HepG2 (cell line): ENCODE measurements at regions not wholly inside any gene's neighbourhood (a gene's known extent, or its start where the extent isn't known, plus 50 kb on each side); places are given as distances from the start of the nearest gene placed in this dataset.

ENCODE experiments used
- ATAC-seq: fragments of 200-7000 bp; cut with Tn5 transposase; 3 replicates; pipeline ENCODE4 v1.9.1; 2020; ENCODE audit warnings: mild to moderate bottlenecking, moderate library complexity
- BruUV-seq: library from RNA; stranded (reverse); fragments of 400-500 nt; replicated peaks from 2 replicates; lab custom pipeline; 2021; lab: Mats Ljungman, UMichigan
- CTCF ChIA-PET: fragments of 300-600 bp; formaldehyde crosslinking; extraction: SDS; loops from one replicate; lab custom pipeline; 2021; ENCODE audit warnings: low total read pairs, inconsistent platforms, low intra/inter-chr PET ratio; lab: Yijun Ruan, JAX
- POLR2A ChIA-PET: fragments of 350-600 bp; sonication (Branson Sonifier 250); formaldehyde crosslinking; loops from one replicate; lab custom pipeline; 2020; ENCODE audit warnings: antibody characterized with exemption, inconsistent platforms; lab: Yijun Ruan, JAX
- DNase-seq: peaks from one replicate; pipeline ENCODE4 v3.0.0-alpha.2; 2015; ENCODE audit warnings: low spot score
- FAIRE-seq: peaks from 3 replicates; lab custom pipeline; 2011; peaks lifted over from hg19 to GRCh38; lab: Jason Lieb, UNC
- H2AFZ ChIP-seq: one replicate; pipeline ENCODE4 v1.6.1; 2011; ENCODE audit warnings: low read length, inconsistent platforms
- H3K27ac ChIP-seq: fragments of 300-600 bp; 3 replicates; pipeline ENCODE4 v1.8.0; 2011; ENCODE audit warnings: mixed run types, mild to moderate bottlenecking, mixed read lengths, low read length, inconsistent platforms; ENCODE audit not compliant: insufficient read depth; ENCODE audit errors: extremely low read length
- H3K27me3 ChIP-seq, 2 experiments: fragments of 200-600 bp in 1 of 2; 2 replicates in 1 of 2; 3 replicates in 1 of 2; pipeline versions ENCODE4 v1.6.0 to v1.8.0; 2011; ENCODE audit warnings: low read length in 2 of 2, mild to moderate bottlenecking in 2 of 2, moderate library complexity in 2 of 2, inconsistent platforms in 1 of 2; ENCODE audit not compliant: insufficient read depth in 2 of 2, control insufficient read depth in 1 of 2
- H3K36me3 ChIP-seq, 2 experiments: fragments of 200-600 bp in 1 of 2; replicated peaks in 1 of 2; 2 replicates in 1 of 2; 3 replicates in 1 of 2; pipeline versions ENCODE4 v1.5.1 to v1.8.0; 2011; ENCODE audit warnings: low read length in 2 of 2, inconsistent platforms in 1 of 2; ENCODE audit not compliant: insufficient read depth in 2 of 2, control insufficient read depth in 1 of 2
- H3K4me1 ChIP-seq: 2 replicates; pipeline ENCODE4 v1.5.1; 2012; ENCODE audit warnings: low read length, inconsistent platforms; ENCODE audit not compliant: insufficient read depth
- H3K4me2 ChIP-seq: 2 replicates; pipeline ENCODE4 v1.6.0; 2011; ENCODE audit warnings: low read depth, low read length, inconsistent platforms
- H3K4me3 ChIP-seq, 3 experiments: fragments of 200-600 bp in 1 of 3; sonication (generic), shearing (Covaris generic) in 1 of 3; replicated peaks in 1 of 3; 2 replicates each; pipeline ENCODE4 v1.5.1; 2011 to 2016; ENCODE audit warnings: low read length in 3 of 3, inconsistent platforms in 2 of 3, low read depth in 2 of 3, mild to moderate bottlenecking in 2 of 3, control low read depth in 1 of 3, mixed read lengths in 1 of 3; ENCODE audit not compliant: insufficient read depth in 1 of 3
- H3K79me2 ChIP-seq: one replicate; pipeline ENCODE4 v1.6.1; 2011; ENCODE audit warnings: low read length, inconsistent platforms; ENCODE audit not compliant: insufficient read depth
- H3K9ac ChIP-seq: 2 replicates; pipeline ENCODE4 v1.6.0; 2011; ENCODE audit warnings: mild to moderate bottlenecking, low read depth, low read length, inconsistent platforms; ENCODE audit not compliant: insufficient read depth
- H3K9me3 ChIP-seq: 2 replicates; pipeline ENCODE4 v1.5.1; 2012; ENCODE audit warnings: mild to moderate bottlenecking, low read length
- H4K20me1 ChIP-seq: 2 replicates; pipeline ENCODE4 v1.6.0; 2011; ENCODE audit warnings: inconsistent platforms, mild to moderate bottlenecking, low read length, moderate library complexity; ENCODE audit not compliant: insufficient read depth
- MAFF ChIP-seq: IDR thresholded peaks from 2 replicates; pipeline ENCODE4 v1.6.1; 2011; ENCODE audit warnings: low read depth, low read length, improper control_type of control experiment
- ZBTB7B ChIP-seq: sonication (generic); formaldehyde crosslinking; IDR thresholded peaks from 2 replicates; pipeline ENCODE4 v1.4.0; 2020; ENCODE audit warnings: missing genetic modification reagents
- WGBS: methylation state at CpG from one replicate; pipeline ENCODE4 v1.1.6; 2017; ENCODE audit warnings: low lambda C conversion rate; 5-methylcytosine and 5-hydroxymethylcytosine counted together
- in situ Hi-C: cut with HindIII; loops from 2 replicates; pipeline ENCODE4 v1.10.0; 2017; ENCODE audit warnings: low pct_unique_long_range_greater_than_20kb; ENCODE audit not compliant: extremely low pct_ligation_motif_present
- intact Hi-C: fragments of 100-400 bp; cut with micrococcal nuclease; formaldehyde crosslinking; loops from one replicate; pipeline ENCODE4 v1.10.0; 2022; ENCODE audit not compliant: unreplicated experiment
- TF ChIP-seq, protein P1 (sequence below): sonication (generic); formaldehyde crosslinking; IDR thresholded peaks from 2 replicates; pipeline ENCODE4 v1.4.0; 2020; ENCODE audit warnings: mild to moderate bottlenecking, missing genetic modification reagents

DNA sequence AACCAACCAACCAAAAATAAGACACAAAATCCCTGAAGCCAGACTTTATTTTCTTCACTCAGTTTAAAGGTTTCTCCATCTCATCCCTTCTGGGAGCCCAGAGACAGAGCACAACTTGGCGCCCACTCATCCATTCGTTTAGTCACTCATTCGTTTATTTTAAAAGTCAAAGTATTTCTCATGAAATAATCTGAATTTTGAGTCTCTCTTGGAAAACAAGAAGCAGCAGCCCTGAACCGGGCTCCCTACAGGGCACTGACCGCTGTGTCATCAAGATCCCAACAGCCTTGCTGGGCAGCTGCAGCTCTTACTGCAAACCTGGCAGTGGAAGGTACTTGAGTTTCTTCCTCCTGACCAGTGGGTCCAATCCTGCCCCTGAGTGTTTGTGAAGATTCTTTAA, 171.6 kb downstream of the THBS2 start:
- peaks cover 0 to 47% of the 10 kb centered on the region in 2 experiments for H3K27me3 ChIP-seq
- no peak for DNase-seq
- no peaks in the 10 kb centered on the region for H3K79me2 ChIP-seq
- BruUV-seq = no TSS peak
- no peaks in the 10 kb centered on the region for H4K20me1 ChIP-seq
- CTCF ChIA-PET = no interaction called here
- no peak overlapping the region for H3K9ac ChIP-seq
- WGBS = 3% methylated on average over 5 of the region's 5 CpGs
- intact Hi-C loops = no loop called here
- in situ Hi-C loops = no loop called here
- H3K9me3 ChIP-seq = no peaks in the 10 kb centered on the region
- no peak overlapping the region for H2AFZ ChIP-seq
- no peak for TF ChIP-seq ZBTB7B (CRISPR knock-in tag)
- TF ChIP-seq, all 625 proteins: peak for 0
- Histone ChIP-seq H3K4me1 (no peaks in the 10 kb centered on the region), H3K4me3 (no peak overlapping the region), H3K4me2 (no peak overlapping the region), H3K36me3 (no peaks in the 10 kb centered on the region), H3K27ac (no peak overlapping the region)
- POLR2A ChIA-PET = no interaction called here
- ATAC-seq (no peak), FAIRE-seq (no peak)

DNA sequence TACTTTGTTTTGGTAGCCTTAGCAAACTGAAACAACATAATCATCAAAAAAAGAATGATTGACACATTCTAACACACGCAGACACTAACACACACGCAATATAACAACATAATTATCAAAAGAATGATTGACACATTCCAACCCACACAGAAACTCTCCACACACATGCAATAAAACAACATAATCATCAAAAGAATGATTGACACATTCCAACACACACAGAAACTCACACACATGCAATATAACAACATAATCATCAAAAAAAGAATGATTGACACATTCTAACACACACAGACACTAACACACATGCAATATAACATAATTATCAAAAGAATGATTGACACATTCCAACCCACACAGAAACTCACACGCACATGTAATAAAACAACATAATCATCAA, 172.4 kb downstream of the THBS2 start:
- Histone ChIP-seq H3K9ac (no peak overlapping the region), H2AFZ (no peak overlapping the region), H4K20me1 (no peaks in the 10 kb centered on the region), H3K4me3 (no peak overlapping the region), H3K4me1 (no peaks in the 10 kb centered on the region)
- POLR2A ChIA-PET = no interaction called here
- TF ChIP-seq, protein P1, sequence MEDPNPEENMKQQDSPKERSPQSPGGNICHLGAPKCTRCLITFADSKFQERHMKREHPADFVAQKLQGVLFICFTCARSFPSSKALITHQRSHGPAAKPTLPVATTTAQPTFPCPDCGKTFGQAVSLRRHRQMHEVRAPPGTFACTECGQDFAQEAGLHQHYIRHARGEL (CRISPR knock-in tag) = no peak
- 0 out of 2 replicates have a peak, but pooled peaks have one; percentile 0 for TF ChIP-seq MAFF
- TF ChIP-seq, all 625 proteins: peak for 1
- peaks cover 3 to 53% of the 10 kb centered on the region in 2 experiments for H3K27me3 ChIP-seq
- DNase-seq (no peak), FAIRE-seq (no peak), ATAC-seq (no peak)
- BruUV-seq = no TSS peak
- no peaks in the 10 kb centered on the region for H3K79me2 ChIP-seq
- H3K27ac ChIP-seq = no peak overlapping the region
- in situ Hi-C loops (no loop called here), intact Hi-C loops (no loop called here)
- no peaks in the 10 kb centered on the region for H3K36me3 ChIP-seq
- CTCF ChIA-PET = no interaction called here
- WGBS = 4% methylated on average over 3 of the region's 3 CpGs
- H3K9me3 ChIP-seq = no peaks in the 10 kb centered on the region
- H3K4me2 ChIP-seq = no peak overlapping the region
